ENCODE measurements at regions not wholly inside any gene's neighbourhood (a gene's known extent, or its start where the extent isn't known, plus 50 kb on each side); places are given as distances from the start of the nearest gene placed in this dataset.

DNA sequence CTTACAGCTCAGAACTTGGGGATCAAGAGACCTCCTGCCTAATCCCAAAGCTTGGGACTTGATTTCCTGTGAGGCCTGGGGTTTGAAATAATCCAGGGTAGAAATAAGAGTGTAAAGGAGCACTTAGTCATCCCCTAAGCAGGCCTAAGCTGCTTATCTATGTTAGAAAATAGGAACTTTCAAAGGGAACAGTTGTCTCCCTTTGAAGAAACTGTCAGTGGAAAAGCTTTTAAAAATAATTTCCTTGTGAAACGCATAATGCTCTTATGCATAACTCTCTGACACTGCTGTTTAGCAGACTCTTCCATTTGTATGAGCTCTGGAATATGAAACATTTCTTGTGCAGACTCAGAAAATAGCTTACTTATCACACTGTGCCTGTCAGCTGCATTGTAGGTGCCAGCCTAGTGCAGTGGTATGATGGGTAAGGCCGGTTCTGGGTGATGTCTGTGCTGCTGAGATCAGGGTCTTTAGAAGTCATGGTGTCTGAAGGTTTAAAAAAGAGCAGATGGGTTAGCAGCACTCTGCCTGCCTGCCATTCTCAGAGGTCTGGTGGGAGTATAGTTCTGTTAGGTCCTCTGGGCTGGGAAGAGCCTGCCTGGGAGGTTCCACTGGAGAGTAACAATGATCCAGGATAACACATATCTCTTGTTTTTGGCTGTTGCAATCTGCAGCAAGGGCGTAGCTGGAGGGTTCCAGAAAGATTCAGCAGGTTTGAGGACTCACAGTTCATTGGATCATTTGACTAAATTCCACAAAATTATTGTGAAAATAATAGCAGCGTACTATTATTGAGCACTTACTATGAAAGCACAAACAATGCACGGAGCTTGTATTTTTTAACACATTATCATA, 283.2 kb upstream of the MEX3C start:
- H3K79me2 ChIP-seq (ENCODE audit: control insufficient read depth in 1 of 2, insufficient read depth in 2 of 2, low read length in 2 of 2): no peaks in the 10 kb centered on the region
- no peak overlapping the region for H2BK120ac ChIP-seq (replicated peaks; ENCODE audit: low read depth, low read length)
- peaks cover 0 to 5% (median 3%) of the 10 kb centered on the region in 4 experiments; a peak in 4 of 7 replicates for H3K4me1 ChIP-seq (replicated peaks in 1 of 4; ENCODE audit: control insufficient read depth in 3 of 4, insufficient read depth in 4 of 4, low read length in 3 of 4)
- POLR2A ChIA-PET (ENCODE audit: partially characterized antibody): no interaction called here
- no peak for DNase-seq (ENCODE audit: low read depth in 1 of 2, low spot score in 2 of 2)
- 92% methylated on average over 5 of the region's 5 CpGs; no CpG with 5 or more reads in 1 of the 2 experiments for WGBS, 2 experiments (ENCODE audit: extremely low coverage in 1 of 2, insufficient coverage in 1 of 2, insufficient read length in 1 of 2, insufficient replicate concordance in 2 of 2, low coverage in 1 of 2, low lambda C conversion rate in 2 of 2, missing lambda C conversion rate in 1 of 2)
- H2BK12ac ChIP-seq (ENCODE audit: low read depth, low read length): no peak overlapping the region
- no peaks in the 10 kb centered on the region for H3K27me3 ChIP-seq (replicated peaks in 1 of 4; ENCODE audit: control insufficient read depth in 3 of 4, extremely low read depth in 1 of 4, insufficient read depth in 3 of 4, low read length in 3 of 4)
- H4K5ac ChIP-seq (ENCODE audit: insufficient read length, low read depth, low read length): no peak overlapping the region
- no peak overlapping the region for H3K4me2 ChIP-seq (ENCODE audit: insufficient read depth in 1 of 2, low read depth in 2 of 2, low read length in 2 of 2)
- no peak overlapping the region for H2AK5ac ChIP-seq (ENCODE audit: low read depth, low read length)
- H3K23ac ChIP-seq (ENCODE audit: insufficient read length): no peak overlapping the region
- no peak for FAIRE-seq
- H3K4me3 ChIP-seq (ENCODE audit: extremely low read depth in 1 of 4, insufficient read depth in 2 of 4, low read depth in 3 of 4, low read length in 4 of 4): no peak overlapping the region
- no peaks in the 10 kb centered on the region for H3K23me2 ChIP-seq (ENCODE audit: low read depth, low read length)
- no peaks in the 10 kb centered on the region for H3K36me3 ChIP-seq (ENCODE audit: control insufficient read depth in 2 of 4, insufficient read depth in 4 of 4, low read length in 3 of 4)
- no peak overlapping the region for H3K18ac ChIP-seq (ENCODE audit: extremely low read depth, low read length)
- H3K56ac ChIP-seq (replicated peaks; ENCODE audit: insufficient read length, low read depth, low read length): no peak overlapping the region
- no peak overlapping the region for H2AFZ ChIP-seq (ENCODE audit: low read length)
- CTCF ChIA-PET (ENCODE audit: partially characterized antibody): no interaction called here
- H4K8ac ChIP-seq (ENCODE audit: extremely low read depth, insufficient read depth, low read length): no peak overlapping the region
- no peak overlapping the region for H3K27ac ChIP-seq (ENCODE audit: low read depth, low read length)
- no peak overlapping the region for H2BK20ac ChIP-seq (ENCODE audit: low read length)
- H4K20me1 ChIP-seq (replicated peaks in 1 of 2; ENCODE audit: control insufficient read depth in 1 of 2, insufficient read depth in 2 of 2, low read length in 2 of 2): no peaks in the 10 kb centered on the region
- H3K9me3 ChIP-seq (ENCODE audit: insufficient read depth in 2 of 2, low read depth in 1 of 2, low read length in 1 of 2): peaks cover 0 to 2% of the 10 kb centered on the region in 2 experiments; a peak in 1 of 4 replicates
- no peak overlapping the region for H2BK15ac ChIP-seq (ENCODE audit: low read length)
- no peak overlapping the region for H2BK5ac ChIP-seq (ENCODE audit: low read depth, low read length)
- H3K79me1 ChIP-seq (ENCODE audit: low read depth, low read length): no peaks in the 10 kb centered on the region
- no peak overlapping the region for H3K4ac ChIP-seq (replicated peaks; ENCODE audit: insufficient read length, low read depth, low read length)
- no peak overlapping the region for H3K9ac ChIP-seq (replicated peaks in 1 of 4; ENCODE audit: extremely low read depth in 1 of 4, low read depth in 3 of 4, low read length in 3 of 4)
- no peak overlapping the region for H3K14ac ChIP-seq (ENCODE audit: insufficient read length)
- H4K91ac ChIP-seq (replicated peaks; ENCODE audit: insufficient read length, low read length): no peak overlapping the region
- TF ChIP-seq FOSL1 (IDR thresholded peaks at IDR 0.05; ENCODE audit: insufficient read depth, low read depth, low read length): no peak
- no peak for TF ChIP-seq RNF2 (IDR thresholded peaks at IDR 0.05; ENCODE audit: borderline replicate concordance, low read depth, low read length, missing control alignments, poor library complexity, severe bottlenecking)
